HG02610 (cell line): ENCODE measurements at regions not wholly inside any gene's neighbourhood (a gene's known extent, or its start where the extent isn't known, plus 50 kb on each side); places are given as distances from the start of the nearest gene placed in this dataset.
"Not testable (repeated sequence)": the region's sequence is repeated elsewhere in the genome, so short reads cannot be mapped to it uniquely, and the experiment has no call there.

Experiments used
- ATAC-seq: cut with Tn5 transposase; IDR thresholded peaks from one replicate; pipeline ENCODE4 v1.9.1; 2021; ENCODE audit warnings: mild to moderate bottlenecking, moderate library complexity; ENCODE audit not compliant: unreplicated experiment

DNA sequence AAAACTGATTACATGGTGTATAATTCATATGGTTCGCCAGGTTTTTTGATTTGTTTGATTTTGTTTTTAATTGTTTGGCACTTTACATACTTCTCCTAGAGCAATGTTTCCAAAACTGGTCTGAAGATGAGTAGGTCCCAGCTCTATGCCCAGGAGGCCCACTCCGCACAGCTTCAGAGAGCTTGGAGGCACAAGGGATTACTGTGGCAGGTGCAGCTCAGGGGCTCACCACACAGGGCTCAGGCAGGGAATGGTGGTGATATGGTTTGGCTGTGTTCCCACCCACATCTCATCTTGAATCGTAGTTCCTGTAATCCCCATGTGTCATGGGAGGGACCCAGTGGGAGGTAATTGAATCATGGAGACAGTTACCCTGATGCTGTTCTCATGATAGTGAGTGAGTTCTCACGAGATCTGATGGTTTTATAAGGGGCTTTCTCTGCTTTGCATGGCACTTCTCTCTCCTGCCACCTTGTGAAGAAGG lies 296.6 kb downstream of the MED10 start:
- ATAC-seq: no peak

DNA sequence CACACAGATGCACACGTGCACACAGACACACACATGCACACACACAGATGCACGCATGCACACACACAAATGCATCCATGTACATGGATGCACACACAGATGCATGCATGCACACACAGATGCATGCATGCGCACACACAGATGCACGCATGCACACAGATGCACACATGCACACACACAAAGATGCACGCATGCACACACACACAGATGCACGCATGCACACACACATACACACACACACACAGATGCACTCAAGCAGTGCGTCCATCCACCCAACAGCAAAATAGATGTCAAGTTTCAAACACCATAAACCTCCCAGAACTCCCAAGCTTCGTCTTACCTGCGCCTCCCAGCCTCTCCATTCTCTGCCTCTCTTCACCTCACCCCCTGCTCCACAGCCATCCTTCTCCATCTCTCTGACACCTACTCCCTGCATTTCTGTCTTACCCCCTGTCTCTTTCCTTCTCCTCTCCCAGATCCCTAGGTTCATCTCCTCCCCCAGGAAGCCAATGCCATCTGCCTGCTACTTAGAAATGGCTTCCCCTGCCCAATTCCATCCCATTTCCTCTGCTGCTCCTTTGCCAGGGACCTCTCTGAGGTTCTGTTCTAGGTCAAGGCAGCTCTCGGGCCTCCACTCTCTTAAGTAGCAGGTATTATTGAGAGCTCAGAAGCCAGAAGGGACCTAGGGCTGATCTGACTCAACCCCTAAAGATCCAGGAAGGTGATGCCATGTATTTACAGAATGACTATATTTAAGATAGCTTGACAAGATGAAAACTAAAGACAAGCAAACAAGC lies 297.2 kb downstream of the MED10 start:
- ATAC-seq: no peak

DNA sequence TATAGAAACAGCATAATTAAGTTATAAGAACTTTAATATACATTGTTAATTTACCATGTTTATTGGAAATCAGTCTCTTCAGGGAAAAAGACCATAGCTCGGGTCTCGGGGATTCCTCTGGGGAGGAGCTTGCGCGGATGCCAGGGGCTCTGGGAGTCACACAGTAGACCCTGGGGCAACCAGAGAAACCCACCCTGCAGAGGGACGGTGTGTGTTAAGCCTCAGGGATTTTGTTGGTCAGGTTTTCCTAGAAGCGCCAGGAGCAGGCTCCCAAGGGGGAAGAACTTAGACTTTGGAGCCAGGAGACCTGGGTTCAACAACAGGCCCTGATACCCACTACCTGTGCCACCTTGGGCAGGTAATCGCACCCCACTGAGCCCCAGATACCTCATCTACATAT lies 297.9 kb downstream of the MED10 start:
- no peak for ATAC-seq

DNA sequence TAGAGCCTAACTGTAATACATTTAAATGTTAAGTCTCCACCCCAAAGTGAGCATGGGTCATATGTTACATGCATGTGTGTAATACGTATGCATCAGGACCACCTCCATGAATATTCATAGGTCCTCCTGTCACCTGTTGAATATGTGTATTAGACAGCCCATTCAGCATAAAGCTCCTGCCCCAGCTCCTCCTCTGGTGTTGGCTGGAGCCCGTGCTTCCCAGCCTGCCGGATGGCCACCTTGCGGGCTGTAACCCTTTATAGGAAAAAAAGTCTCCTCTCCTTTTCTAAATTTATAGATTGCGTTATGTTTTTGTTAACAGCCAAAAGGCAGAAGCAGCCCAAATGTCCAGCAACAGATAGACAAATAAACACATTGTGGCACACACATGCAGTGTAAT lies 299.5 kb downstream of the MED10 start:
- no peak for ATAC-seq

DNA sequence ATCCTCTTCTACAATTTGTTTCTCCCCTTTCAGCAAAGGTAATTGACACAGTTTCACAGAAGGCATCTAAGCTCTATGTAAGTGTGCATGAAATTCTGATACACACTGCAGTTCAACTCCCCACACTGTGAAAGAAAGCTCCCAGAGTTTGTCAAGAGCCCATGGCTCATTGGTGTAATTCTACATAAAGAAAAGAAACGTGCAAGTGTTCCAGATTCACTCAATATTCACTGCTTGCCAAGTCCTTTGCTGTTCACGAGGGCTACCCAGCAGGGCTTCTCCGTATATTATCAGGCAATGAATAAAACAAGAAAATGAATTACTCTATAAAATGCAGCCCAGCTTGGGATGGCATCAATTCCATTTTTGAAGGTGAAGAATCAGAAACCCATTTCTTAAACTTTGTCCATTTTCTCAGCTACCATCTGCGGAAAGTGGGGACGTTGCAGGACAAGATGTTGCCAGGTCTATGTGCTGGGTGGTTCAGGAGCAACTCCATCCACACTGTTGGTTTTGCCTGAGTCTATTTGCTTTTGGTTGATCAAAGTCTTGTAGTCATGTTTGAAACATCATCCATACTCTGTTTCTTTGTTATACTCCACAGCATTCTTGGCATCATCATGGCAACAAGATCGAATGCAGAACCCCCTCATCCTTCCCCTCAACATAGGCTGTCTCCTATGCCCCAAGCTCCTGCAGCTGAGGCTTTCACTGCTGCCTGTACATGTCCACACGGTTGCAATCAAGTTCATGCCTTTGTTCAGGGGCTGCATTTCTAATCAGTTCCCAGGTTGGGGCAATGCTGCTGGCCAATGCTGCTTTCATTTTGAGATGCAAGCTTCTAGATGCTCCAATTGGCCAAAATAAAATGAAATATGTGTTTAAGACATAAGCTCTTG lies 301.8 kb downstream of the MED10 start:
- no peak for ATAC-seq

DNA sequence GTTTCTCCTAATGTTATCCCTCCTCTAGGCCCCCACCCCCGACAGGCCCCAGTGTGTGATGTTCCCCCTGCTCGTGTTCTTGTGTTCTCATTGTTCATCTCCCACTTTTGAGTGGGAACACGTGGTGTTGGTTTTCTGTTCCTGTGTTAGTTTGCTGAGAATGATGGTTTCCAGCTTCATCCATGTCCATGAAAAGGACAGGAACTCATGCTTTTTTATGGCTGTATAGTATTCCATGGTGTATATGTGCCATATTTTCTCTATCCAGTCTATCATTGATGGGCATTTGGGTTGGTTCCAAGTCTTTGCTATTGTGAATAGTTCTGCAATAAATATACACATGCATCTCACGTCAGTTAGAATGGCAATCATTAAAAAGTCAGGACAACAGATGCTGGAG lies 305.9 kb downstream of the MED10 start:
- not testable (repeated sequence) for ATAC-seq

DNA sequence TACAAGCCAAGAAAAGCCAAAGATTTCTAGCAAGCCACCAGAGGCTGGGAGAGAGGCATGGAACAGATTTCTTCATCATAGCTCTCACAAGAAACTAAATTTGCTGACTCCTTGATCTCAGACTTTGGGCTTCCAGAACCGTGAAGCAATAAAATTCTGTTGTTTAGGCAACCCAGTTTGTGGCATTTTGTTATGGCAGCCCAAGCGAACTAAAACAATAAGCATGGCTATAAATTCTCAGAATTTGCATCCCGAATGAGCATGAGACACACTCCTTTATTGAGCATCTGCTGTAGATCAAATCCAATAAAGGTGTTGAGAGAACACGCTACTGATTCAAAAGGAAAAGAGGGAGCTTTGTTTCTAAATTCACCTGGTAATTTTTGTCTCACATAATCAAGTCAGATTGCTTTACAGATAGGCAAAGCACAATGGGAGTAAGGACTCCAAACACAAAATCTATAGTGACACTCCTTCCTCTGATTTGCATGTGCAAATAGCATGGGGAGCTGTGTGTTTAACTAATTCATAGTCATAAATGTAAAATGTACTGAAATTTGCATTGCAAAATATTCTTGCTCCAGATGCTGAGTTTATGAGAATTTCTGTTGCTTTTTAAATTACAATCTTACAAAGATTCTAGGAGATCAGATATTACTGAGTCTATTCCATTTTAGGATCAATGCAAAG lies 308.7 kb downstream of the MED10 start:
- ATAC-seq: no peak

DNA sequence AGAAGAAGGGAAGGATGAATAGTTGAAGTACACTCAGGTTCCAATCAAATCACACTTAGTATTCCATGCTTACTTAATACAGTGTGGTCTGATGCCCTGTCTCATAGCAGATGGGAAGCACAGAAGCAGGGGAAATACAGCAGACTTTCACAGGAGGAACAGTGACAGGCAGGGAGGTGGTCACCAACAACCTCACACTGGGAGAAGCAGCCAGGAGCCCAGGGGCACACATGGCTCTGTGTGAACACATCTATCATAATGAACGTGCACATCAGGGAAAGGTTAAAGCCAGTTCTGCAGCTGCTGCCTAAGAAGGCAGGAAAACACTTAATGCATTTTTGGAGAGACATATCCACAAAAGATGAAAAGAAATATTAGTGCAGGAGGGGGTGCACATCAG lies 312.3 kb downstream of the MED10 start:
- ATAC-seq: no peak

DNA sequence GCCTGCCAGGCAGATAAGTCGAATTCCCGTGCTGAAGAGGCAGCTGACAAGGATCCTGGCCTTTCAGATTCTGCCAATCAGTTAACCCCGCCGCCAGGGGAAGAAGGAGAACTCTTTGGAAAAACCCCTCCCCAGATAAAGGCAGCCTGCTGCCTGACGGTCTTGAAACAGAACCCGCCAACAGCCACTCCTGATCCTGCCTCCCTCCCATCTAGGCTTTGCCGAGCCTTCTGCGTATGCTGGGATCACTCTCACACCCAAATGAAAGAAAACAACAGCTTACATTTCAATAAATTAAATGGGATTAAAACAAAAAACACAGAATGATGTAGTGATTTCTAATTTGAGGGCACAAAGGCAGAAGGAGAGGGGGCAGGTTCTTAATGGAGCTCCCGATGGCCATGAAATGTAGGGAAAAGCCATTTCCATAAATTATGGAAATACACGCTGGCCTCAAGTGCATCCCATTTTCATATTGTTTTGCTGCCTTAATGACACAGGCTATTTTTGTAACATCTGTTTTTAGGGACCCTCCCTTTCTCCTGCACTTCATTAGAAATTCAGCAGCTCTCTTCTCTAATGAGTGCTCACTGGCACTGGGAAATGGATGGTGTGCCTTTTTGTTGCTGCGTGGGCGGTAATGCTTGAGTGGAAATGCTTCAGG lies 319.1 kb downstream of the MED10 start:
- ATAC-seq: no peak

DNA sequence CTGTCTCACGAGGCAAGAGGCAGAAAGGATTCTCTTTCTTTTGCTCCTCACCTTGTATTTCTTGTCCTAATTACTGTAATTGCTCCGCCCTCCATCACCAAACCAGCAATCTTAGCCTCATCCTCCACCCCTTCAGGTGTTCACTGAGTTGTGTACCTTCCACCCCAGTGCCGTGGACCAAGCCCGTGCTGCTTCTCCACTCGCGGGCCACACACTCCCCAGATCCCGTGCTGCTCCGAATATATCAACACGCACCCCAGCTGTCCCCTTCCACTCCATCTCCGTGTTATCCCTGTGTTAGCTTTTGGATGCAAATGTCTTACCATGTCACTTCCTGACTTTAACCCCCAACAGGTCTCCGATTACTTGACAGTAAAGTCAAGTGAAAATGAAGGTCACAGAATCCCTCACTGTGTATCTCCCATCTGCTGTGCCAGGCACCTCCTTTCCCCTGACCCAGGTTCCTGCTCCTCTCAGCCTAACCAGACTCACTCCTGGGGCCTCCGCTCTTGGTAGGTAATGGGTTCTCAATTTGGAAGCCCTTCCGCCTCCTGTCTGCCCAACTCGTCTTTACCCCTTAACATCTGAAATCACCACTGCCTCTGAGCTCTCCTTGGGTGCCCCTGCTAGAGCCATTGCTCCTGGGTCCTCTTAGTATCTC lies 320.2 kb downstream of the MED10 start:
- ATAC-seq: no peak

DNA sequence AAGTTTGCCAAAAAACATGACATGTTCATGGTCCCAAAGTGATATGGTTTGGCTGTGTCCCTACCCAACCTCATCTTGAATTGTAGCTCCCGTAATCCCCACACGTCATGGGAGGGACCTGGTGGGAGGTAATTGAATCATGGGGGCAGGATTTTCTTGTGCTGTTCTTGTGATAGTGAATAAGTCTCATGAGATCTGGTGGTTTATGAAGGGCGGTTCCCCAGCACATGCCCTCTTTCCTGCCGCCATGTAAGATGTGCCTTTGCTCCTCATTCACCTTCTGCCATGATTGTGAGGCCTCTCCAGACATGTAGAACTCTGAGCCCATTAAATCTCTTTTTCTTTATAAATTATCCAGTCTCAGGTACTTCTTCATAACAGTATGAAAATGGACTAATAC lies 322.1 kb downstream of the MED10 start:
- ATAC-seq: no peak

DNA sequence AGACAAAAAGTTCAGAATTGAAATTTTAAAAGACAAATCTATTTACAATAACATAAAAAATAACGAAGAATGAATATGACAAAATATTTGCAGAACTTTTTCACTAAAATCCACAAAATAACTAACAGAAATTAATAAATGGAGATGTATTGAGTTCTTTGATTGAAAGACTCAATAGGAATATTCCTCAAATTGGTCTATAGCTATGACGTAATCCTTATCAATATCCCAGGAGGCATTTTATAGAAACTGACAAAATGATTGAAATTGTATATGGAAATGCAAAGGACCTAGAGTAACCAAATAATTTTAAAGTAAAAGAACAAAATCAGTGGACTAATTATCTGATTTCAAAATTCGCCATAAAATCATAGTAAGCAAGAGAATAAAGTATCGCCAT lies 328.7 kb downstream of the MED10 start:
- no peak for ATAC-seq

DNA sequence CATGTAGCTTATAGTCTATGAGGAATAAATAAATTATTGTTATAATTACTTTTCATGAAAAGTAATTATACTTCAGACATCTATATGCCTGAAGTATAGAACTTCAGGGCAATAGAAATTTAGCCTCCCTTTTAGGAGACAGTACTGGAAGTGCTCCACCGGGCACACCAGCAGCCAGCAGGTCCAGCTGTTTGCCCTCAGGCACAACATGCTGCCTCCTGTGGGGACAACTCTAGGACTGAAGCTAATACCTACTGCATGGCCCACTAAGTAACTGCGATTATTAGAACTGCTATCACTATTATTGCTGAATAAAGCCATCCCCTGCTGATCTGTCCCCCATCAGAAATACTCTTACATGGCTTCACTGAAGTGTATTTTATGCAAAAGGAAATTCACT lies 329.6 kb downstream of the MED10 start:
- ATAC-seq: no peak

DNA sequence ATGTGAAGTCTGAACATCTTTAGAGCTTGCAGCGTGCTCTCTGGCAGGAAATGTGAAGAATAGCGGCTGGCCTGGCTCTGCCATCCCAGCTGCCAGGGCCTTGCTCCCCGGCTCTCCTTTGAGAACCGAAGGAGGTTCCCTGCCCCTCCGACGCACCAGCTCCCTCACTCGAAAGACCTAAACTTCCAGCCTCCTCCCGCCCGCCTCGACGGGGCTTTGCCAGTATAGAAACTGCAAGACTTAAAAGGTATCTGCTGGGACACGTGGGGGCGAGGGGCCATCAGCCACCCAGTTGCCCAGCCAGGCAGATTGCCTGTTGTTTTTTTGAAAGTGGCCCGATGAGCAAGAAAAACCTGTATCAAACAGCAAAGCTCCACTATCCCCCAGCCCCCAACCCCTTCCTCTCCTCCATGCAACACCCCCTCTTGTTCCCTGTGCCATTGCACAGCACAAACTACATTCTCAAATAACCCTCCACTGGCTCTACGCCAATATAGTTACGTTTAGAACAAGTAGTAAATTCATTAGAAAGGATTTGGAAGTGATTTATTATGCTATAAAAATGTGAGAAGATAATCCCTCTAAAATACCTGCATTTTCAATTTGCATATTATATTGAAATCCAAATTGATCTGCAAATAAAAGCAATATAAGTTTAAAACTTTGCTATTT lies 331.9 kb downstream of the MED10 start:
- ATAC-seq: no peak

DNA sequence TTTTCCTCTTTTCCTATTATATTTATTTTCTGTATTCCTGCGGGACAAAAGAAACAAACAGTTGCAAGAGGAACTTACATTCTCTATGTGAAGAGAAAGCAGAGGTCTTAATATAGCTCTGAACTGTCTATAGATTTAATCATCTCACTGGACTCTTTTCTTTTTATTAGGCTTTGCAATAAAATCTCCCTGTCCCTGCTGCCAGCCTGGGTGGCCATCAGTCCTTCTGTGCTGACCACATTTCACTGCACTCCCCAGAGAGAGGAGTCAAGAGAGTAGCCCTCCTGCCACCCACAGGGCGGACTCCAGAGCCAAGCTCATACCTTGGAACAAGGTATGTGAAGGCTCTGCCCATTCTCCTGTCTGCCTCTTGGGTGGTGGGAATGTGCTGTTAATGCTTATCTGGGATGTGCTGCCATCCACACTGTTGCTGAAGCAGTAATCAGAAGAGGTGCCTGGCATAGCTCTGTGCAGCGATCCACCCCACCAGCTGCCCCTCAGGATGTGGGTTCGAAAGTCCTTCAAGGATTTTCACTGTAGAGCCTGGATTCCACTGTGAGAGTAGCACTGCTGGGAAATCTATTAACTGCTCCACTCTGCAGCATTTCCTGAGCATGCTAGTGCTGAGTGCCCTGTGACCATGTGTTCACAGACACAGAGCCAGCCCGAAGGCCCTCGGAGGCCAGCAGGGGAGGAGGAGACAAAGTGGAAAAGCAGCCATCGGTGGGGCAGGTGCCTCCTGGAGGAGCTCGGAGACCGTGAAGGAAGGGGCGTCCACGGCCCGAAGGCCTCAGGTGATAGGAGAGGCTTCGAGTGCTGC lies 334.6 kb downstream of the MED10 start:
- no peak for ATAC-seq

DNA sequence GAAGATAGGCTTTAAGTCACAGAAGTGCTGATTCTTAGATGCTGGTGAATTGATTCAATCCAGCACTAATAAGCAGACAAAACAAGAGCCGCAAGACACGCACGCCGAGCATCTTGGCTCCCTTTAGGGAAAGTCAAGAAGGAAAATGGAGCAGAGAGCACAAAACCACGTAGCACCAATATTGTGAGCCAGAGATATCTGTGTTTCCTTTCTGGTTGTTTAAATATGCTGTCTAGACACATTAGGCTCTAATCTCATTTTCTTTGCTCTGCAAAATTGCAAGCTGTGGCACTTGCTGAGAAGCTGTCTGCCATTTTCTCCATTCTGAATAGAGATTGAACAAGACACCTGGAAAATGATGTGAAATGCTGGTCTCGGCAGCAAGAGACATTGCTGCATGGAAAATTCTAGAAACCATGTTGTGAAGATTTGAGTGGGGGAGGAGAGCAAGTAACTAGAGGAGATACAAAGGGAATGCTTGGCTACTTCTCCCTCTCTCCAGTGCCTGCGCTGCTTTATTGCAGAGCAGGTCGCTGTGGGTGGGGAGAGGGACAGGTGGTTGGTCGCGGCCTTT lies 336.3 kb downstream of the MED10 start:
- no peak for ATAC-seq

DNA sequence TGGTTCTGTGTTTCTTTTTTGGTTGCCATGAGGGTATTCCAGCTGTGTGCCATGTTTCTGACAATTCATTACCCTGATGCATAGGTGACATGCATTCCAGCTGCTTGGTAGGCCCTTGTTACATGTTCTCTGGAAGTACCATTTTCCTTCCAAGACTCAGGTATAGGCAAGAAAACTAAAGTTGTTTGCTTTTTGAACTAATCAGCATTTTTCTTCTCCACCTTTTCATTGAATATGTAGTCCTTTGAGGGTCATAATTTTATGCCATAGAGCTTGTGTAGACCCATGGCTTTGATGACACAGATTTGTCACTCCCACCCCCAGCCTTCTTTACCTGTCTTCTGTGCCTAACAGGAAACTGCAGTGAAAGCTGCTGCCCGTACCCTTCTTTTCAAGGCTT lies 339.2 kb downstream of the MED10 start:
- no peak for ATAC-seq

DNA sequence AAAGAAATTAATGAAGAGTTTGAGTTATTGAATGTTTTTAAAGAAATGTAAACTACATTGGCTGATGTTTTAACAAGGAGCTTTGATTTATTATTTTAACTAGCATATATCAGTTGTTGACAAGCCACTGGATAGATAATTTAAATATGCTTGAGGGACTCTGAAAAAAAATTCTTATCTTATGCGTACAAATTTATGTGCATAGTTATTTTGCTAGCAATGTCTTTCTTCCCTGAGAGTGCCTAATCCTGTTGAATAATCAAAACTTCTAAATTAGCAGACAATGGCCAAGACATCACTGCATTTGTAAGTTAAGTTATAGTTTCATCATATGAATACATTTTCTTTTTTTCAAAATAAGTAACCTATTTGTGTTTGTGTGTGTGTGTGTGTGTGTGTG lies 342.3 kb downstream of the MED10 start:
- no peak for ATAC-seq

DNA sequence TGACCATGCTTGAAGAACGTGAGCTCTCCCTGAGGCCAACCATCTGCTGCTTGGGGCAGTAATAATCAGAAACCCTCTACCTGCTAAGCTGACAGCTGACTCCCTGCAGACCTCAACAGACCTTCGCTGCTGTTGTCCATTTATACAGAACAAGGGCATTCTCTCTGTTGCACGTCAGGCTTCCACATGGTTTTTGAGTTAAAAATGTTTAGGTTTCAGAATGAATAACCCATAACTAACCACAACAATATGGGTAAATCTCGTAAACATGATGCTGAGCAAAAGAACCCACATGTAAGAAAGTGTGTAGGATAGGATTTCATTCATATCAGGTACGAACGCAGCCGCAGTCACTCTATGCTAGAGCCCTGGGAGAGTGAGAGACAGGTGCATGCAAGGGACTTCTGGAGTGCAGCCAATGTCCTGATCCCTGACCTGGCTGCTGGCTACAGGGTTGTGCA lies 348.5 kb downstream of the MED10 start:
- no peak for ATAC-seq
